Keratinocyte (primary cell): ENCODE measurements at regions not wholly inside any gene's neighbourhood (a gene's known extent, or its start where the extent isn't known, plus 50 kb on each side); places are given as distances from the start of the nearest gene placed in this dataset.

Source experiments
- DNase-seq: peaks from one replicate; pipeline ENCODE4 v3.0.0-alpha.2; 2011; ENCODE audit warnings: low read depth, missing footprints, low spot score
- FAIRE-seq: peaks from 2 replicates; lab custom pipeline; 2011; peaks lifted over from hg19 to GRCh38; lab: Jason Lieb, UNC
- H2AFZ ChIP-seq: 2 replicates; pipeline ENCODE4 v1.6.0; 2012; ENCODE audit warnings: low read length, control low read depth, inconsistent platforms; ENCODE audit not compliant: control insufficient read depth
- H3K27ac ChIP-seq: 2 replicates; pipeline ENCODE4 v1.5.1; 2011; ENCODE audit warnings: low read length; ENCODE audit not compliant: control insufficient read depth, insufficient read depth
- H3K27me3 ChIP-seq: 3 replicates; pipeline ENCODE4 v1.6.0; 2011; ENCODE audit warnings: low read length; ENCODE audit not compliant: control insufficient read depth, insufficient read depth; ENCODE audit errors: extremely low read depth
- H3K36me3 ChIP-seq, 2 experiments: 2 replicates in 1 of 2; 3 replicates in 1 of 2; pipeline ENCODE4 v1.5.1; 2011; ENCODE audit warnings: low read length in 2 of 2, mild to moderate bottlenecking in 1 of 2; ENCODE audit not compliant: control insufficient read depth in 2 of 2, insufficient read depth in 2 of 2; ENCODE audit errors: extremely low read depth in 1 of 2
- H3K4me1 ChIP-seq: 3 replicates; pipeline ENCODE4 v1.5.1; 2011; ENCODE audit warnings: low read length; ENCODE audit not compliant: control insufficient read depth, insufficient read depth; ENCODE audit errors: extremely low read depth
- H3K4me2 ChIP-seq: 3 replicates; pipeline ENCODE4 v1.6.0; 2011; ENCODE audit warnings: low read depth, low read length; ENCODE audit not compliant: control insufficient read depth, insufficient read depth; ENCODE audit errors: extremely low read depth
- H3K4me3 ChIP-seq, 3 experiments: fragments of 200-600 bp in 1 of 3; sonication (generic) in 1 of 3; 2 replicates in 2 of 3; 3 replicates in 1 of 3; pipeline ENCODE4 v1.5.1; 2011 to 2016; ENCODE audit warnings: low read length in 3 of 3, mild to moderate bottlenecking in 3 of 3, control low read depth in 2 of 3, inconsistent platforms in 1 of 3, low read depth in 1 of 3, mixed read lengths in 1 of 3, mixed run types in 1 of 3, moderate library complexity in 1 of 3; ENCODE audit not compliant: control insufficient read depth in 2 of 3, insufficient read depth in 2 of 3; ENCODE audit errors: extremely low read depth in 1 of 3
- H3K79me2 ChIP-seq: 2 replicates; pipeline ENCODE4 v1.6.0; 2012; ENCODE audit warnings: low read length; ENCODE audit not compliant: control insufficient read depth, insufficient read depth
- H3K9ac ChIP-seq: 3 replicates; pipeline ENCODE4 v1.6.0; 2011; ENCODE audit warnings: low read length; ENCODE audit not compliant: control insufficient read depth, insufficient read depth; ENCODE audit errors: extremely low read depth
- H3K9me1 ChIP-seq: 3 replicates; pipeline ENCODE4 v1.6.0; 2011; ENCODE audit warnings: low read length; ENCODE audit not compliant: control insufficient read depth, insufficient read depth; ENCODE audit errors: extremely low read depth
- H3K9me3 ChIP-seq: 2 replicates; pipeline ENCODE4 v1.5.1; 2012; ENCODE audit warnings: low read depth, low read length; ENCODE audit not compliant: control insufficient read depth
- H4K20me1 ChIP-seq: 3 replicates; pipeline ENCODE4 v1.6.0; 2011; ENCODE audit warnings: low read length; ENCODE audit not compliant: control insufficient read depth, insufficient read depth; ENCODE audit errors: extremely low read depth
- EZH2 ChIP-seq: IDR thresholded peaks from one replicate; pipeline ENCODE4 v1.6.1; 2012; ENCODE audit warnings: inconsistent platforms, mild to moderate bottlenecking, low read length, moderate library complexity
- dilution Hi-C: fragments of 300-500 bp; cut with MboI; formaldehyde crosslinking; loops from one replicate; pipeline ENCODE4 v1.7.0; 2020; ENCODE audit warnings: low sequenced_read_pairs; ENCODE audit not compliant: extremely low pct_ligation_motif_present
- TF ChIP-seq, protein P1 (sequence below), 3 experiments: IDR thresholded peaks in 1 of 3; conservative IDR thresholded peaks in 1 of 3; optimal IDR thresholded peaks in 1 of 3; 2 replicates in 2 of 3; 3 replicates in 1 of 3; pipeline versions ENCODE3 to v1.5.1; 2011; ENCODE audit warnings: low read length in 3 of 3, mild to moderate bottlenecking in 3 of 3, moderate library complexity in 2 of 3, control low read depth in 1 of 3, inconsistent platforms in 1 of 3; ENCODE audit not compliant: insufficient read depth in 2 of 3; ENCODE audit errors: extremely low read depth in 1 of 3

DNA sequence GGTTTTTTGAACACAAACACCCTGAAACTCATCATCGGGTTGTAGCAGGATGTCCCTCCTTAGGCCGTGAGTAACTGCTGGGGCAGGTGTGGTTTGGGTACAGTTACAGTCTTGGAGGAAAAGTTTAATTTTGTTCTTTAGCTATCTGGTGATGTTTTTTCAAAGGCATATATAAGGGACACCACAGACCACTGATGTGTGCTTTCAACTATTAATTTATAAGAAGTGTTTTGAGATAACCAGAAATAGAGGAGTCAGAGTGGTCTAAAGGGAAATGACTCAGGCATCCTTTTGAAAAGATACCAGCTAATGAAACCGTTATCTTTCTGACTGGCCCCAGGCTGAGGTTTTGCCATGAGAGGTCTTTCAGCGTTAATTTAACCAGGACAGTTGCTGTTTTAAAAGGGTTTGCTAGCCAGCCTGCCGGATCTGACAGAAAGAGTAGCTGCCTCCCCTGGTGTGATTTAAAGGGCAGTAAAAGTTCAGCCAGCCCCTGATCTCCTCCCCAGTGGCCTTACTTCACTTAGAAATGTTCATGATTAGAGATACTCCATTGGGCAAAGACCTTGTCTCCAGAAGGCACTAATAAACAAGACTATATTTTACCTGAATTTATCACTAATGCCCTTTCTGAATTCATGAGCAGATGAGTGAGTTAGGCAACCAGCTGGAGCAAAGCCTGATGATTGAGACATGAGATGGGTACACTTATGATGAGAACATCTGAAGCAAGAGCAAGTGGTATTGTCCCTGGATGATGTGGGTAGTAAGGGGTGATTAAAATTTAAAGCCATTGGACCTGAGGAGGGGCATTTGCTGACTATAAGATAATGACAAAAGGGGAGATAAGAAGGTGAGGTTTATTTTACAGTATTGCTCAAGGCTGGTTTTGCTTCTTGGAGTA, 482.5 kb upstream of the TBL1XR1 start:
- no peak overlapping the region for H3K27ac ChIP-seq

DNA sequence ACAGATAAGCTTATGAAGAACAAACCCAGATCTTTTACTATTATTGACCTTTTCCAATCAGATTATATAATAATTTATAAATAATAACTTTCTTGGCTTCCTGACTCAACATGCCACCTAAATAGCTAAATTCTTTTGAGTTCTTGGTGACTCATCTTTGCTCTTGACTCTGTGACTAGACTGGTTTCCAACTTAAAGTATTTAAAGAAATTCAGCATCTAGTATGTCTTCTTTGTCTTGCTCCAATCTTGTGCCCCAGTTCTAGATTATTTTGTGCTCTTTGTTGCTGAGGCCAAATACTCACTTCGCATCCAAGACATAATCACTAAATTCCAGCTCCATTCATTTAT, 483.2 kb upstream of the TBL1XR1 start:
- peak; percentile 26 for FAIRE-seq
- no peaks in the 10 kb centered on the region for H3K36me3 ChIP-seq
- H3K9me3 ChIP-seq: no peaks in the 10 kb centered on the region
- no peak overlapping the region for H3K4me2 ChIP-seq
- H3K9me1 ChIP-seq: no peaks in the 10 kb centered on the region
- H3K4me3 ChIP-seq: no peak overlapping the region
- dilution Hi-C loops: no loop called here
- TF ChIP-seq, protein P1, sequence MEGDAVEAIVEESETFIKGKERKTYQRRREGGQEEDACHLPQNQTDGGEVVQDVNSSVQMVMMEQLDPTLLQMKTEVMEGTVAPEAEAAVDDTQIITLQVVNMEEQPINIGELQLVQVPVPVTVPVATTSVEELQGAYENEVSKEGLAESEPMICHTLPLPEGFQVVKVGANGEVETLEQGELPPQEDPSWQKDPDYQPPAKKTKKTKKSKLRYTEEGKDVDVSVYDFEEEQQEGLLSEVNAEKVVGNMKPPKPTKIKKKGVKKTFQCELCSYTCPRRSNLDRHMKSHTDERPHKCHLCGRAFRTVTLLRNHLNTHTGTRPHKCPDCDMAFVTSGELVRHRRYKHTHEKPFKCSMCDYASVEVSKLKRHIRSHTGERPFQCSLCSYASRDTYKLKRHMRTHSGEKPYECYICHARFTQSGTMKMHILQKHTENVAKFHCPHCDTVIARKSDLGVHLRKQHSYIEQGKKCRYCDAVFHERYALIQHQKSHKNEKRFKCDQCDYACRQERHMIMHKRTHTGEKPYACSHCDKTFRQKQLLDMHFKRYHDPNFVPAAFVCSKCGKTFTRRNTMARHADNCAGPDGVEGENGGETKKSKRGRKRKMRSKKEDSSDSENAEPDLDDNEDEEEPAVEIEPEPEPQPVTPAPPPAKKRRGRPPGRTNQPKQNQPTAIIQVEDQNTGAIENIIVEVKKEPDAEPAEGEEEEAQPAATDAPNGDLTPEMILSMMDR (optimal IDR thresholded peaks at IDR 0.05 in 1 of 3, IDR thresholded peaks at IDR 0.05 in 1 of 3, conservative IDR thresholded peaks at IDR 0.05 in 1 of 3; ENCODE audit: extremely low read depth in 1 of 3, insufficient read depth in 2 of 3, low read length in 3 of 3): no peak
- no peak for TF ChIP-seq EZH2
- no peak overlapping the region for H2AFZ ChIP-seq
- no peak overlapping the region for H3K27ac ChIP-seq
- H3K9ac ChIP-seq: no peak overlapping the region
- H4K20me1 ChIP-seq: no peaks in the 10 kb centered on the region
- peaks cover 10% of the 10 kb centered on the region for H3K4me1 ChIP-seq
- H3K27me3 ChIP-seq: no peaks in the 10 kb centered on the region
- no peaks in the 10 kb centered on the region for H3K79me2 ChIP-seq
- no peak for DNase-seq

More for the DNA sequence above, 482.5 kb upstream of the TBL1XR1 start:
- Histone ChIP-seq H3K4me2 (no peak overlapping the region), H3K27me3 (no peaks in the 10 kb centered on the region), H3K9ac (no peak overlapping the region), H3K79me2 (no peaks in the 10 kb centered on the region), H3K4me1 (peaks cover 10% of the 10 kb centered on the region), H4K20me1 (no peaks in the 10 kb centered on the region), H3K9me1 (no peaks in the 10 kb centered on the region), H3K4me3 (no peak overlapping the region), H3K9me3 (no peaks in the 10 kb centered on the region), H3K36me3 (no peaks in the 10 kb centered on the region), H2AFZ (no peak overlapping the region)
- DNase-seq (no peak), FAIRE-seq (peak; percentile 73)
- TF ChIP-seq, protein P1 (optimal IDR thresholded peaks at IDR 0.05 in 1 of 3, IDR thresholded peaks at IDR 0.05 in 1 of 3, conservative IDR thresholded peaks at IDR 0.05 in 1 of 3; ENCODE audit: extremely low read depth in 1 of 3, insufficient read depth in 2 of 3, low read length in 3 of 3): no peak
- TF ChIP-seq EZH2: no peak
- dilution Hi-C loops: no loop called here
